ENCODE measurements at regions not wholly inside any gene's neighbourhood (a gene's known extent, or its start where the extent isn't known, plus 50 kb on each side); places are given as distances from the start of the nearest gene placed in this dataset.
"Not testable (repeated sequence)": the region's sequence is repeated elsewhere in the genome, so short reads cannot be mapped to it uniquely, and the experiment has no call there.

DNA sequence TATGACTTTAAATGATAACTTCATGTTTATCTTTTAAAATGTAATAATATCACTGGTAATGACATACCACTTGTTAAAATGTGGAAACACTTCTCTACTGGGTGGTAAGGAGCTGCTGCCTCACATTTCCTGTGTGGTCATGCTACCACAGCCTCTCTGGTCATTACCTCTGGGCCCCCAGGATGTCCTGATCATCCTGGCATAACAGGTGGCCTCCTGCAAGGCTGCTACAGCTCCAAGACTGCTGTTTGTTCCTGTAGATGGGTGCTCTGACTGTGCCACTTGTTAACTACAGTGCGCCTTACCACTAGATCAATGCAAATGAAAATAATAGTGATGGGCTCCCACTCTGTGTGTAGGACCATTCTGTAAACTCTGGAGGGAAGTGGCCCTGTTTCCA lies 500.2 kb upstream of the SPRED2 start:
- WGBS, 2 experiments, result 88 to 92% methylated on average over 1 of the region's 1 CpG
- Histone ChIP-seq H3K27me3 (ENCODE audit: control insufficient read depth, insufficient read depth, low read length, poor library complexity, severe bottlenecking) (no peaks in the 10 kb centered on the region), H3K36me3 (ENCODE audit: control insufficient read depth, insufficient read depth, low read length) (no peaks in the 10 kb centered on the region), H3K4me1 (ENCODE audit: control insufficient read depth, insufficient read depth, low read length) (no peaks in the 10 kb centered on the region), H3K4me3 (ENCODE audit: insufficient read depth, low read depth, low read length) (no peak overlapping the region), H3K9me3 (ENCODE audit: control insufficient read depth, low read length) (no peaks in the 10 kb centered on the region), H3K27ac (ENCODE audit: insufficient read depth, low read depth, low read length, poor library complexity, severe bottlenecking) (no peak overlapping the region)

GRCh38 chr2:65931056-65931455 lies 498.7 kb upstream of the SPRED2 start:
- 93 to 94% methylated on average over 4 of the region's 4 CpGs for WGBS, 2 experiments
- Histone ChIP-seq H3K27me3 (ENCODE audit: control insufficient read depth, insufficient read depth, low read length, poor library complexity, severe bottlenecking) (no peaks in the 10 kb centered on the region), H3K27ac (ENCODE audit: insufficient read depth, low read depth, low read length, poor library complexity, severe bottlenecking) (no peak overlapping the region), H3K4me3 (ENCODE audit: insufficient read depth, low read depth, low read length) (no peak overlapping the region), H3K36me3 (ENCODE audit: control insufficient read depth, insufficient read depth, low read length) (no peaks in the 10 kb centered on the region), H3K9me3 (ENCODE audit: control insufficient read depth, low read length) (no peaks in the 10 kb centered on the region), H3K4me1 (ENCODE audit: control insufficient read depth, insufficient read depth, low read length) (no peaks in the 10 kb centered on the region)

DNA sequence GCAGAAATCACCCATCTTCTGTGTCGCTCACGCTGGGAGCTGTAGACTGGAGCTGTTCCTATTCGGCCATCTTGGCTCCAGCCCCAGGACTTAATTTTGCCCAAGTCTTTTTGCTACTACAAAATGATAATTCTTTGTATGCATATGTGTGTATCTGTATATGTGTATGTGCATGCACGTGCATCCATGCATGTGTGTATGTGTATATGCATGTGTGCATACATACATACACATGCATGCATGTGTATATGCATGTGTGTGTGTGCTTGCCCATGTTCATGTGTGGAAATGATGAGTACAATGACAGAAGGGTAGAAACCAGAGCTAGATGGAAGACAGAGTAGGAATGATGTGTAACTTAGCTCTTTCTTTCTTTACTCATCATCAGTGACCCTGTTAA lies 497.9 kb upstream of the SPRED2 start:
- H3K36me3 ChIP-seq (ENCODE audit: control insufficient read depth, insufficient read depth, low read length), result no peaks in the 10 kb centered on the region
- H3K4me3 ChIP-seq (ENCODE audit: insufficient read depth, low read depth, low read length), result no peak overlapping the region
- 91 to 96% methylated on average over 4 of the region's 4 CpGs for WGBS, 2 experiments
- H3K27ac ChIP-seq (ENCODE audit: insufficient read depth, low read depth, low read length, poor library complexity, severe bottlenecking), result no peak overlapping the region
- H3K27me3 ChIP-seq (ENCODE audit: control insufficient read depth, insufficient read depth, low read length, poor library complexity, severe bottlenecking), result no peaks in the 10 kb centered on the region
- H3K4me1 ChIP-seq (ENCODE audit: control insufficient read depth, insufficient read depth, low read length), result no peaks in the 10 kb centered on the region
- no peaks in the 10 kb centered on the region for H3K9me3 ChIP-seq (ENCODE audit: control insufficient read depth, low read length)

GRCh38 chr2:65929664-65930063 lies 497.3 kb upstream of the SPRED2 start:
- not testable (repeated sequence) for H3K4me3 ChIP-seq (ENCODE audit: insufficient read depth, low read depth, low read length); H3K9me3 ChIP-seq (ENCODE audit: control insufficient read depth, low read length); H3K27ac ChIP-seq (ENCODE audit: insufficient read depth, low read depth, low read length, poor library complexity, severe bottlenecking); H3K4me1 ChIP-seq (ENCODE audit: control insufficient read depth, insufficient read depth, low read length); H3K36me3 ChIP-seq (ENCODE audit: control insufficient read depth, insufficient read depth, low read length); H3K27me3 ChIP-seq (ENCODE audit: control insufficient read depth, insufficient read depth, low read length, poor library complexity, severe bottlenecking)
- WGBS, 2 experiments, result 72 to 78% methylated on average over 8 to 10 of the region's 10 CpGs

DNA sequence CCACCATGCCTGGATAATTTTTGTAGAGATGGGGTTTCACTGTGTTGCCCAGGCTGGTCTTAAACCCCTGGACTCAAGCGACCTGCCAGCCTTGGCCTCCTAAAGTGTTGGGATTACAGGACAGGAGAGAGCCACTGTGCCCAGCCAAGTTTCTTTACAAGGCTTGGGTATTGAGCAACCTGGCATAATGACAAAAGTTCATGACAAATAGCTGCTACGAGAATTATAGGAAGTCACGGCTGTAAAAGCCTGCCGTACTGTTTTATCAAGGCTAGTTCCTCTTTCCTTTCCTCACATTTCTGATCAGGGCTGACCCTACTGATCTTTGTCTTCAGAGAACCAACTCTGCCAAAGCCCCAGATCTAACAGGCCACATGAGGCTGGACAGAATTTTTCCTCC lies 490.4 kb upstream of the SPRED2 start:
- Histone ChIP-seq H3K36me3 (ENCODE audit: control insufficient read depth, insufficient read depth, low read length) (no peaks in the 10 kb centered on the region), H3K9me3 (ENCODE audit: control insufficient read depth, low read length) (no peaks in the 10 kb centered on the region), H3K4me1 (ENCODE audit: control insufficient read depth, insufficient read depth, low read length) (peaks cover 13% of the 10 kb centered on the region), H3K4me3 (ENCODE audit: insufficient read depth, low read depth, low read length) (no peak overlapping the region), H3K27ac (ENCODE audit: insufficient read depth, low read depth, low read length, poor library complexity, severe bottlenecking) (no peak overlapping the region), H3K27me3 (ENCODE audit: control insufficient read depth, insufficient read depth, low read length, poor library complexity, severe bottlenecking) (no peaks in the 10 kb centered on the region)
- 92 to 95% methylated on average over 4 of the region's 4 CpGs for WGBS, 2 experiments

GRCh38 chr2:65922030-65922429 lies 489.6 kb upstream of the SPRED2 start:
- Histone ChIP-seq H3K27ac (ENCODE audit: insufficient read depth, low read depth, low read length, poor library complexity, severe bottlenecking) (no peak overlapping the region), H3K9me3 (ENCODE audit: control insufficient read depth, low read length) (no peaks in the 10 kb centered on the region), H3K4me1 (ENCODE audit: control insufficient read depth, insufficient read depth, low read length) (peaks cover 13% of the 10 kb centered on the region), H3K4me3 (ENCODE audit: insufficient read depth, low read depth, low read length) (no peak overlapping the region), H3K36me3 (ENCODE audit: control insufficient read depth, insufficient read depth, low read length) (no peaks in the 10 kb centered on the region), H3K27me3 (ENCODE audit: control insufficient read depth, insufficient read depth, low read length, poor library complexity, severe bottlenecking) (no peaks in the 10 kb centered on the region)
- WGBS, 2 experiments, result 83 to 85% methylated on average over 4 of the region's 4 CpGs

GRCh38 chr2:65921116-65921515 lies 488.7 kb upstream of the SPRED2 start:
- Histone ChIP-seq H3K27ac (ENCODE audit: insufficient read depth, low read depth, low read length, poor library complexity, severe bottlenecking) (no peak overlapping the region), H3K36me3 (ENCODE audit: control insufficient read depth, insufficient read depth, low read length) (no peaks in the 10 kb centered on the region), H3K27me3 (ENCODE audit: control insufficient read depth, insufficient read depth, low read length, poor library complexity, severe bottlenecking) (no peaks in the 10 kb centered on the region), H3K4me1 (ENCODE audit: control insufficient read depth, insufficient read depth, low read length) (peaks cover 13% of the 10 kb centered on the region), H3K9me3 (ENCODE audit: control insufficient read depth, low read length) (no peaks in the 10 kb centered on the region), H3K4me3 (ENCODE audit: insufficient read depth, low read depth, low read length) (no peak overlapping the region)

DNA sequence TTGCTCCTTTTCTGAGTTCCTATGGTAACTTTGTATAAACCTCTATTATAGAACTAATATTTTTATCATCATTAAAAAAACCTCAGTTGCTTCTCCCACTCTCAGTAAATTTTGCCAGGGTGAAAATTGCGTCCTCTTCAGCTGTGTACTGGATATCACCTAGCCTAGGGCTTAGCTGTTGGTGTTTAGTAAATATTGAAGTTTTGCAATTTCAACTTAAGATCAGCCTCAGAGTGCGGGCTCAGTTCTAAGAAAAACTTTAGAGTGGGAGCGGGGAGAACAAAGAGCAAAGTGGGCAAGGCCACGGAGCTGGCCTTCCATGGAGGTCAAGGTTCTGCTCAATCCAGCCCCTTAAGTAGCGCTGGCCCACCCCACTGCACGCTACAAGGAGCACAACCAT lies 488.3 kb upstream of the SPRED2 start:
- Histone ChIP-seq H3K4me1 (ENCODE audit: control insufficient read depth, insufficient read depth, low read length) (peaks cover 13% of the 10 kb centered on the region), H3K27ac (ENCODE audit: insufficient read depth, low read depth, low read length, poor library complexity, severe bottlenecking) (no peak overlapping the region), H3K4me3 (ENCODE audit: insufficient read depth, low read depth, low read length) (no peak overlapping the region), H3K36me3 (ENCODE audit: control insufficient read depth, insufficient read depth, low read length) (no peaks in the 10 kb centered on the region), H3K27me3 (ENCODE audit: control insufficient read depth, insufficient read depth, low read length, poor library complexity, severe bottlenecking) (no peaks in the 10 kb centered on the region), H3K9me3 (ENCODE audit: control insufficient read depth, low read length) (no peaks in the 10 kb centered on the region)
- WGBS, 2 experiments, result 95% methylated on average over 6 of the region's 6 CpGs

- WGBS, 2 experiments, result 35 to 48% methylated on average over 6 to 7 of the region's 7 CpGs
- Histone ChIP-seq H3K9me3 (ENCODE audit: control insufficient read depth, low read length) (no peaks in the 10 kb centered on the region), H3K27ac (ENCODE audit: insufficient read depth, low read depth, low read length, poor library complexity, severe bottlenecking) (no peak overlapping the region), H3K4me3 (ENCODE audit: insufficient read depth, low read depth, low read length) (no peak overlapping the region), H3K36me3 (ENCODE audit: control insufficient read depth, insufficient read depth, low read length) (no peaks in the 10 kb centered on the region), H3K4me1 (ENCODE audit: control insufficient read depth, insufficient read depth, low read length) (peaks cover 13% of the 10 kb centered on the region), H3K27me3 (ENCODE audit: control insufficient read depth, insufficient read depth, low read length, poor library complexity, severe bottlenecking) (no peaks in the 10 kb centered on the region)
Measured at GRCh38 chr2:65919550-65920188, 487.3 kb upstream of the SPRED2 start.

DNA sequence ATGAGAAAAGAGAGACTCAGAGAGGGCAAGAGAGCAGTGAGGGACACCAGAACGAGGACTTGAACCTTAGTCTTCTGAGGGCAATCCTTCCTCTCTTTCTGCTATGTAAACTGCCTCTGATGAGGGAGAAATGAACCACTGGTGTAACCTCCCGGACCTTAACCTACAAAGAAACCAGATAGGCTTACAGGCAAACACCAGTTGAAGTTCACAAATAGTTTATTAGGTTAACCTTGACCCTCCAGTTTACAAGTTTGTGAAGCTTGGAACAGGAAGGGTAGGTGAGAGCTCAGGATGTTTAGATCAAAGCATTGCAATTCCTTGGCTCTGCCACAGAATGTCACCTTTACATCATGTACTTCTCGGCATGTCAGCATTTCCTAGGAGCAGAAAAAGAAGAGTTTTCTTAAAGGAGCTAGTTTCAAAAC lies 486.4 kb upstream of the SPRED2 start:
- Histone ChIP-seq H3K27ac (ENCODE audit: insufficient read depth, low read depth, low read length, poor library complexity, severe bottlenecking) (no peak overlapping the region), H3K9me3 (ENCODE audit: control insufficient read depth, low read length) (no peaks in the 10 kb centered on the region)
- WGBS, 2 experiments, result 84 to 86% methylated on average over 3 of the region's 3 CpGs

GRCh38 chr2:65917986-65918385 lies 485.6 kb upstream of the SPRED2 start:
- Histone ChIP-seq H3K4me3 (ENCODE audit: insufficient read depth, low read depth, low read length) (no peak overlapping the region), H3K27ac (ENCODE audit: insufficient read depth, low read depth, low read length, poor library complexity, severe bottlenecking) (no peak overlapping the region), H3K4me1 (ENCODE audit: control insufficient read depth, insufficient read depth, low read length) (peaks cover 13% of the 10 kb centered on the region), H3K27me3 (ENCODE audit: control insufficient read depth, insufficient read depth, low read length, poor library complexity, severe bottlenecking) (no peaks in the 10 kb centered on the region), H3K9me3 (ENCODE audit: control insufficient read depth, low read length) (no peaks in the 10 kb centered on the region), H3K36me3 (ENCODE audit: control insufficient read depth, insufficient read depth, low read length) (no peaks in the 10 kb centered on the region)
- WGBS, 2 experiments, result 94% methylated on average over 2 of the region's 2 CpGs

More for the DNA sequence above, 486.4 kb upstream of the SPRED2 start:
- Histone ChIP-seq H3K4me1 (ENCODE audit: control insufficient read depth, insufficient read depth, low read length) (peaks cover 13% of the 10 kb centered on the region), H3K27me3 (ENCODE audit: control insufficient read depth, insufficient read depth, low read length, poor library complexity, severe bottlenecking) (no peaks in the 10 kb centered on the region), H3K4me3 (ENCODE audit: insufficient read depth, low read depth, low read length) (no peak overlapping the region), H3K36me3 (ENCODE audit: control insufficient read depth, insufficient read depth, low read length) (no peaks in the 10 kb centered on the region)
